HepG2 (cell line): ENCODE measurements at regions not wholly inside any gene's neighbourhood (a gene's known extent, or its start where the extent isn't known, plus 50 kb on each side); places are given as distances from the start of the nearest gene placed in this dataset.

Experiments
- ATAC-seq: fragments of 200-7000 bp; cut with Tn5 transposase; 3 replicates; pipeline ENCODE4 v1.9.1; 2020; ENCODE audit warnings: mild to moderate bottlenecking, moderate library complexity
- BruUV-seq: library from RNA; stranded (reverse); fragments of 400-500 nt; replicated peaks from 2 replicates; lab custom pipeline; 2021; lab: Mats Ljungman, UMichigan
- CTCF ChIA-PET: fragments of 300-600 bp; formaldehyde crosslinking; extraction: SDS; loops from one replicate; lab custom pipeline; 2021; ENCODE audit warnings: low total read pairs, inconsistent platforms, low intra/inter-chr PET ratio; lab: Yijun Ruan, JAX
- POLR2A ChIA-PET: fragments of 350-600 bp; sonication (Branson Sonifier 250); formaldehyde crosslinking; loops from one replicate; lab custom pipeline; 2020; ENCODE audit warnings: antibody characterized with exemption, inconsistent platforms; lab: Yijun Ruan, JAX
- DNase-seq: peaks from one replicate; pipeline ENCODE4 v3.0.0-alpha.2; 2015; ENCODE audit warnings: low spot score
- FAIRE-seq: peaks from 3 replicates; lab custom pipeline; 2011; peaks lifted over from hg19 to GRCh38; lab: Jason Lieb, UNC
- H2AFZ ChIP-seq: one replicate; pipeline ENCODE4 v1.6.1; 2011; ENCODE audit warnings: low read length, inconsistent platforms
- H3K27ac ChIP-seq: fragments of 300-600 bp; 3 replicates; pipeline ENCODE4 v1.8.0; 2011; ENCODE audit warnings: mixed run types, mild to moderate bottlenecking, mixed read lengths, low read length, inconsistent platforms; ENCODE audit not compliant: insufficient read depth; ENCODE audit errors: extremely low read length
- H3K27me3 ChIP-seq, 2 experiments: fragments of 200-600 bp in 1 of 2; 2 replicates in 1 of 2; 3 replicates in 1 of 2; pipeline versions ENCODE4 v1.6.0 to v1.8.0; 2011; ENCODE audit warnings: low read length in 2 of 2, mild to moderate bottlenecking in 2 of 2, moderate library complexity in 2 of 2, inconsistent platforms in 1 of 2; ENCODE audit not compliant: insufficient read depth in 2 of 2, control insufficient read depth in 1 of 2
- H3K36me3 ChIP-seq, 2 experiments: fragments of 200-600 bp in 1 of 2; replicated peaks in 1 of 2; 2 replicates in 1 of 2; 3 replicates in 1 of 2; pipeline versions ENCODE4 v1.5.1 to v1.8.0; 2011; ENCODE audit warnings: low read length in 2 of 2, inconsistent platforms in 1 of 2; ENCODE audit not compliant: insufficient read depth in 2 of 2, control insufficient read depth in 1 of 2
- H3K4me1 ChIP-seq: 2 replicates; pipeline ENCODE4 v1.5.1; 2012; ENCODE audit warnings: low read length, inconsistent platforms; ENCODE audit not compliant: insufficient read depth
- H3K4me2 ChIP-seq: 2 replicates; pipeline ENCODE4 v1.6.0; 2011; ENCODE audit warnings: low read depth, low read length, inconsistent platforms
- H3K4me3 ChIP-seq, 3 experiments: fragments of 200-600 bp in 1 of 3; sonication (generic), shearing (Covaris generic) in 1 of 3; replicated peaks in 1 of 3; 2 replicates each; pipeline ENCODE4 v1.5.1; 2011 to 2016; ENCODE audit warnings: low read length in 3 of 3, inconsistent platforms in 2 of 3, low read depth in 2 of 3, mild to moderate bottlenecking in 2 of 3, control low read depth in 1 of 3, mixed read lengths in 1 of 3; ENCODE audit not compliant: insufficient read depth in 1 of 3
- H3K79me2 ChIP-seq: one replicate; pipeline ENCODE4 v1.6.1; 2011; ENCODE audit warnings: low read length, inconsistent platforms; ENCODE audit not compliant: insufficient read depth
- H3K9ac ChIP-seq: 2 replicates; pipeline ENCODE4 v1.6.0; 2011; ENCODE audit warnings: mild to moderate bottlenecking, low read depth, low read length, inconsistent platforms; ENCODE audit not compliant: insufficient read depth
- H3K9me3 ChIP-seq: 2 replicates; pipeline ENCODE4 v1.5.1; 2012; ENCODE audit warnings: mild to moderate bottlenecking, low read length
- H4K20me1 ChIP-seq: 2 replicates; pipeline ENCODE4 v1.6.0; 2011; ENCODE audit warnings: inconsistent platforms, mild to moderate bottlenecking, low read length, moderate library complexity; ENCODE audit not compliant: insufficient read depth
- AGO1 ChIP-seq: fragments of 200-400 bp; formaldehyde crosslinking; IDR thresholded peaks from 2 replicates; pipeline ENCODE4 v1.6.1; 2017; ENCODE audit warnings: mild to moderate bottlenecking, low read depth, low read length, moderate library complexity; ENCODE audit not compliant: poor library complexity, severe bottlenecking
- DMAP1 ChIP-seq: IDR thresholded peaks from 2 replicates; pipeline ENCODE4 v1.6.1; 2016
- GFI1 ChIP-seq: sonication (generic); formaldehyde crosslinking; IDR thresholded peaks from 2 replicates; pipeline ENCODE4 v1.5.0; 2020; ENCODE audit warnings: missing genetic modification reagents, mild to moderate bottlenecking, borderline replicate concordance
- NFKBIZ ChIP-seq: IDR thresholded peaks from 2 replicates; pipeline ENCODE4 v1.6.1; 2018; ENCODE audit warnings: missing genetic modification reagents, missing compliant biosample characterization
- PAF1 ChIP-seq: IDR thresholded peaks from 2 replicates; pipeline ENCODE4 v1.6.1; 2016; ENCODE audit warnings: missing genetic modification reagents, missing compliant biosample characterization
- SOX6 ChIP-seq, 2 experiments: fragments of 450-650 bp in 1 of 2; sonication (generic) in 1 of 2; formaldehyde crosslinking in 1 of 2; IDR thresholded peaks; 2 replicates each; pipeline versions ENCODE4 v1.4.0 to v1.6.1; 2017 to 2020; ENCODE audit warnings: antibody characterized with exemption in 1 of 2, mild to moderate bottlenecking in 1 of 2, missing genetic modification reagents in 1 of 2
- ZNF501 ChIP-seq: sonication (generic); formaldehyde crosslinking; IDR thresholded peaks from 2 replicates; pipeline ENCODE4 v1.5.1; 2020; ENCODE audit warnings: mild to moderate bottlenecking, moderate library complexity, missing genetic modification reagents
- ZNF615 ChIP-seq: sonication (generic); formaldehyde crosslinking; IDR thresholded peaks from 2 replicates; pipeline ENCODE4 v1.5.0; 2020; ENCODE audit warnings: mild to moderate bottlenecking, missing genetic modification reagents, borderline replicate concordance
- ZNF652 ChIP-seq: IDR thresholded peaks from 2 replicates; pipeline ENCODE4 v1.6.1; 2016; ENCODE audit warnings: low read depth, borderline replicate concordance
- ZNF713 ChIP-seq: sonication (generic); formaldehyde crosslinking; IDR thresholded peaks from 2 replicates; pipeline ENCODE4 v1.4.0; 2020; ENCODE audit warnings: mild to moderate bottlenecking, missing genetic modification reagents
- WGBS: methylation state at CpG from one replicate; pipeline ENCODE4 v1.1.6; 2017; ENCODE audit warnings: low lambda C conversion rate; 5-methylcytosine and 5-hydroxymethylcytosine counted together
- in situ Hi-C: cut with HindIII; loops from 2 replicates; pipeline ENCODE4 v1.10.0; 2017; ENCODE audit warnings: low pct_unique_long_range_greater_than_20kb; ENCODE audit not compliant: extremely low pct_ligation_motif_present
- intact Hi-C: fragments of 100-400 bp; cut with micrococcal nuclease; formaldehyde crosslinking; loops from one replicate; pipeline ENCODE4 v1.10.0; 2022; ENCODE audit not compliant: unreplicated experiment
- TF ChIP-seq, protein P1 (sequence below): sonication (generic); formaldehyde crosslinking; IDR thresholded peaks from 2 replicates; pipeline ENCODE4 v1.4.0; 2020; ENCODE audit warnings: missing genetic modification reagents
- TF ChIP-seq, protein P2 (sequence below): IDR thresholded peaks from 2 replicates; pipeline ENCODE4 v1.6.1; 2016; ENCODE audit warnings: missing genetic modification reagents, missing compliant biosample characterization
- TF ChIP-seq, protein P3 (sequence below), 2 experiments: sonication (generic) in 1 of 2; formaldehyde crosslinking in 1 of 2; IDR thresholded peaks; 2 replicates each; pipeline versions ENCODE4 v1.5.1 to v1.6.1; 2011 to 2020; ENCODE audit warnings: borderline replicate concordance in 1 of 2, low read depth in 1 of 2, low read length in 1 of 2, mild to moderate bottlenecking in 1 of 2, missing genetic modification reagents in 1 of 2, moderate library complexity in 1 of 2
- TF ChIP-seq, protein P4 (sequence below): IDR thresholded peaks from 2 replicates; pipeline ENCODE4 v1.6.1; 2016; ENCODE audit warnings: missing compliant biosample characterization, missing genetic modification reagents, borderline replicate concordance

DNA sequence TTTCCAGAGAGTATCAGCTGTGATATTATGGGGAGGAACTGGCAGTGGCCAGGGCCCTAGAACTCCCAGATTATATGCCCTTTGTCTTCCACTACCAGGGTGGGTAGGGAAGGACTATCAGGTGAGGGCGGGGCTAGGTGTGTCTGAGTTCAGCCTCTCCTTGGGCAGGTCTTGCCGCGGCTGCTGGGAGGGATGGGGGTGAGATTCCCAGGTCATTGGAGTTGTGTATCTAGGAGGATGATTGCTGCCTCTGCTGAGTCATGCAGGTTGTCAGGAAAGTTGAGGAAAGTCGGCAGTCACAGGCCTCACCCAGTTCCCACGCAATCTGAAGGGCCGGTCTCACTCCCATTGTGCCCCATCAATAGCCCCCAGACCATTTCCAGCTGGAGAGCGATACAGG lies 185.2 kb downstream of the DKK1 start:
- WGBS = 69% methylated on average over 7 of the region's 7 CpGs
- Histone ChIP-seq H3K27ac (no peak overlapping the region), H3K79me2 (no peaks in the 10 kb centered on the region), H3K9ac (no peak overlapping the region), H3K4me2 (no peak overlapping the region), H3K9me3 (peaks cover 2% of the 10 kb centered on the region; the same call in 1 of the 2 replicates), H2AFZ (no peak overlapping the region), H3K4me1 (no peaks in the 10 kb centered on the region), H3K4me3 (no peak overlapping the region), H4K20me1 (no peaks in the 10 kb centered on the region), H3K27me3 (no peaks in the 10 kb centered on the region), H3K36me3 (no peaks in the 10 kb centered on the region)
- in situ Hi-C loops (no loop called here), intact Hi-C loops (no loop called here)
- POLR2A ChIA-PET = no interaction called here
- ATAC-seq (no peak), DNase-seq (no peak), FAIRE-seq (no peak)
- CTCF ChIA-PET = no interaction called here
- TF ChIP-seq ZNF501 (CRISPR knock-in tag) (no peak), ZNF713 (CRISPR knock-in tag) (no peak), SOX6 (IDR thresholded peaks at IDR 0.05) (no peak), SOX6 (CRISPR knock-in tag; IDR thresholded peaks at IDR 0.05) (no peak), NFKBIZ (CRISPR knock-in tag) (no peak), GFI1 (CRISPR knock-in tag) (no peak), DMAP1 (CRISPR knock-in tag) (no peak), ZNF652 (CRISPR knock-in tag) (no peak), ZNF615 (CRISPR knock-in tag) (no peak), AGO1 (no peak), PAF1 (no peak)
- TF ChIP-seq, protein P1, sequence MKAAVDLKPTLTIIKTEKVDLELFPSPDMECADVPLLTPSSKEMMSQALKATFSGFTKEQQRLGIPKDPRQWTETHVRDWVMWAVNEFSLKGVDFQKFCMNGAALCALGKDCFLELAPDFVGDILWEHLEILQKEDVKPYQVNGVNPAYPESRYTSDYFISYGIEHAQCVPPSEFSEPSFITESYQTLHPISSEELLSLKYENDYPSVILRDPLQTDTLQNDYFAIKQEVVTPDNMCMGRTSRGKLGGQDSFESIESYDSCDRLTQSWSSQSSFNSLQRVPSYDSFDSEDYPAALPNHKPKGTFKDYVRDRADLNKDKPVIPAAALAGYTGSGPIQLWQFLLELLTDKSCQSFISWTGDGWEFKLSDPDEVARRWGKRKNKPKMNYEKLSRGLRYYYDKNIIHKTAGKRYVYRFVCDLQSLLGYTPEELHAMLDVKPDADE (CRISPR knock-in tag) = no peak
- TF ChIP-seq, protein P2, sequence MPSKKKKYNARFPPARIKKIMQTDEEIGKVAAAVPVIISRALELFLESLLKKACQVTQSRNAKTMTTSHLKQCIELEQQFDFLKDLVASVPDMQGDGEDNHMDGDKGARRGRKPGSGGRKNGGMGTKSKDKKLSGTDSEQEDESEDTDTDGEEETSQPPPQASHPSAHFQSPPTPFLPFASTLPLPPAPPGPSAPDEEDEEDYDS (CRISPR knock-in tag) = no peak
- TF ChIP-seq, protein P3, sequence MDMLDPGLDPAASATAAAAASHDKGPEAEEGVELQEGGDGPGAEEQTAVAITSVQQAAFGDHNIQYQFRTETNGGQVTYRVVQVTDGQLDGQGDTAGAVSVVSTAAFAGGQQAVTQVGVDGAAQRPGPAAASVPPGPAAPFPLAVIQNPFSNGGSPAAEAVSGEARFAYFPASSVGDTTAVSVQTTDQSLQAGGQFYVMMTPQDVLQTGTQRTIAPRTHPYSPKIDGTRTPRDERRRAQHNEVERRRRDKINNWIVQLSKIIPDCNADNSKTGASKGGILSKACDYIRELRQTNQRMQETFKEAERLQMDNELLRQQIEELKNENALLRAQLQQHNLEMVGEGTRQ (IDR thresholded peaks at IDR 0.05; ENCODE audit: low read depth, low read length) = no peak
- TF ChIP-seq, protein P3 (CRISPR knock-in tag; IDR thresholded peaks at IDR 0.05; ENCODE audit: borderline replicate concordance) = no peak
- TF ChIP-seq, protein P4, sequence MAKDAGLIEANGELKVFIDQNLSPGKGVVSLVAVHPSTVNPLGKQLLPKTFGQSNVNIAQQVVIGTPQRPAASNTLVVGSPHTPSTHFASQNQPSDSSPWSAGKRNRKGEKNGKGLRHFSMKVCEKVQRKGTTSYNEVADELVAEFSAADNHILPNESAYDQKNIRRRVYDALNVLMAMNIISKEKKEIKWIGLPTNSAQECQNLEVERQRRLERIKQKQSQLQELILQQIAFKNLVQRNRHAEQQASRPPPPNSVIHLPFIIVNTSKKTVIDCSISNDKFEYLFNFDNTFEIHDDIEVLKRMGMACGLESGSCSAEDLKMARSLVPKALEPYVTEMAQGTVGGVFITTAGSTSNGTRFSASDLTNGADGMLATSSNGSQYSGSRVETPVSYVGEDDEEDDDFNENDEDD (CRISPR knock-in tag) = no peak
- no TSS peak for BruUV-seq
